ENCODE measurements at regions not wholly inside any gene's neighbourhood (a gene's known extent, or its start where the extent isn't known, plus 50 kb on each side); places are given as distances from the start of the nearest gene placed in this dataset.

DNA sequence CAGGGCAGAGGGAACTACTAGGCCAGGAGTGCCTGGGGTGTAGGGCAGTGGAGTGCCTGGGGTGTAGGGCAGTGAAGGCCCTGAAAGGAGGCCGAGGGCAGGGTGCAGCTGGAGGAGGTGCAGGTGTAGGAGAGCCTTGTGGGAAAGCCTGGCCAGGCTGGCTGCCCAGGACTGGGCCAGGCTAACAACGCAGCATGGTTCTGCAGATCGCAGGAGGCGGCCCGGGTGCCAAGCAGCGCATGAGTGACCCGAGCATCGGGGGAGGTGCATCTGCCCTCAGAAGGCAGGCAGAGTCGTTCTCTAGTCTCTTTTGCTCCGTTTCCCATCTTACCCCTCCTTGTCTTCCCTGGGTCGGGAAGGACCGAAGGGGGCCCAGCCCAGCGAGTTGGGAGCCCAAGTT lies 151.5 kb upstream of the PHACTR3 start:
- TF ChIP-seq, protein P1, sequence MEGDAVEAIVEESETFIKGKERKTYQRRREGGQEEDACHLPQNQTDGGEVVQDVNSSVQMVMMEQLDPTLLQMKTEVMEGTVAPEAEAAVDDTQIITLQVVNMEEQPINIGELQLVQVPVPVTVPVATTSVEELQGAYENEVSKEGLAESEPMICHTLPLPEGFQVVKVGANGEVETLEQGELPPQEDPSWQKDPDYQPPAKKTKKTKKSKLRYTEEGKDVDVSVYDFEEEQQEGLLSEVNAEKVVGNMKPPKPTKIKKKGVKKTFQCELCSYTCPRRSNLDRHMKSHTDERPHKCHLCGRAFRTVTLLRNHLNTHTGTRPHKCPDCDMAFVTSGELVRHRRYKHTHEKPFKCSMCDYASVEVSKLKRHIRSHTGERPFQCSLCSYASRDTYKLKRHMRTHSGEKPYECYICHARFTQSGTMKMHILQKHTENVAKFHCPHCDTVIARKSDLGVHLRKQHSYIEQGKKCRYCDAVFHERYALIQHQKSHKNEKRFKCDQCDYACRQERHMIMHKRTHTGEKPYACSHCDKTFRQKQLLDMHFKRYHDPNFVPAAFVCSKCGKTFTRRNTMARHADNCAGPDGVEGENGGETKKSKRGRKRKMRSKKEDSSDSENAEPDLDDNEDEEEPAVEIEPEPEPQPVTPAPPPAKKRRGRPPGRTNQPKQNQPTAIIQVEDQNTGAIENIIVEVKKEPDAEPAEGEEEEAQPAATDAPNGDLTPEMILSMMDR (IDR thresholded peaks at IDR 0.05; ENCODE audit: insufficient read depth, low read length, poor library complexity, severe bottlenecking): no peak
- TF ChIP-seq EZH2phosphoT487 (conservative IDR thresholded peaks at IDR 0.05; ENCODE audit: low read length): no peak

Data from SU-DHL-6 (cell line).